ENCODE measurements at regions not wholly inside any gene's neighbourhood (a gene's known extent, or its start where the extent isn't known, plus 50 kb on each side); places are given as distances from the start of the nearest gene placed in this dataset.

DNA sequence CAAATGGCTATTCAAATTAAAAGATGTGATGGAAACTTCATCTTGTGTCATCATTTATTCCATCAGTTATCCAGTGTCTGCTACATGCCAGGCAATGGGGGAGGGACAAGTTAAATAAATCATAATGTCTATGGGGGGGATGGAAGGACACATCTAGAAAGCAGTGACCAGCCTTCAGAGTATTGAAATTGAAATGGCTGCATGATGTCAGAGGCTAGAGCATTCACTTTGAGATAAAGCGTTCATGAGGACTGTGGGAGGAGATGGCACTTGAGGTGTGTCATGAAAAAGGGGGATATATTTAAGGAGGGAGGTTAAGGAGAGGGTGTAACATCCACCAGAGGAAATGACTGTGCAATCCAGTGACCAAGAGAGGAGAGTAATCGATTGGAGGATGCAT is 50.6 kb downstream of the SLIT2 start:
- no peak for FAIRE-seq

DNA sequence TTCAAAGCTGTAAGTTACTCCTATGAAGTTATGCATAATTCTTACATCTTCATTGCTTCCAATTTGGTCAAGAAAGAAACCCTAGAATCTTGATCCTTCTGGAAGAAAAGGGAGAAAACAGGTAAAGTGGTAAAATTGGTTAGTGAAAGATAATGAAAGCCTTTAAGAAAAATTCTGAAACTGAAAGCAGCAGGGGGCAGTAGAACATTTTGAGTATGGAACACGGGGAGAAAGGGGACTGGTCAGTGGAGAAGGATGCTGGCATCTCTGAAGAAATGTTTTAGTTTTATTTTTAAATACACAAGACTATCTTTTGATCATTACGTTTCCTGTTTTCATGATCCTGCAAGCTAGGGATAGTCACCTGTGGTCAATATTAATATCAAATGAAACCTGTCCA is 54.3 kb downstream of the SLIT2 start:
- peak; percentile 4 for FAIRE-seq

DNA sequence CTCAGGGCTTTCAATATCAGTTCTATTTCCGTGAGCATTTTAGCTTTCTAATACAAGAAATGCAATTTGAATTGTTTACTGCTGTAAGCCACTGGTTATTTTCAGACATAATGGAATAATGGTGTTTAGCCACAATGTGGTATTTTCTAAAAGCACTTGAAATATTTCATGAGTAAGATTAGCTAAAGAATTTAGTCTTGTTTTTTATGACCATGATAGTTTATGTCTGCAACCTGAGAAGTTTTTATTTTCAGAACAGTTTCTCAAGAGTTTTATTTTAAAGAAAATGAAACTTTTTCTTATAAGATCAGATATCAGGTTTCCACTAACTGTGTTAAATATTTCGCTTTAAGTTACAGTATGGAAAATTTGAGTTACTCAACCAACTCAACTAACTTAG is 60.2 kb downstream of the SLIT2 start:
- FAIRE-seq, result peak; percentile 89

DNA sequence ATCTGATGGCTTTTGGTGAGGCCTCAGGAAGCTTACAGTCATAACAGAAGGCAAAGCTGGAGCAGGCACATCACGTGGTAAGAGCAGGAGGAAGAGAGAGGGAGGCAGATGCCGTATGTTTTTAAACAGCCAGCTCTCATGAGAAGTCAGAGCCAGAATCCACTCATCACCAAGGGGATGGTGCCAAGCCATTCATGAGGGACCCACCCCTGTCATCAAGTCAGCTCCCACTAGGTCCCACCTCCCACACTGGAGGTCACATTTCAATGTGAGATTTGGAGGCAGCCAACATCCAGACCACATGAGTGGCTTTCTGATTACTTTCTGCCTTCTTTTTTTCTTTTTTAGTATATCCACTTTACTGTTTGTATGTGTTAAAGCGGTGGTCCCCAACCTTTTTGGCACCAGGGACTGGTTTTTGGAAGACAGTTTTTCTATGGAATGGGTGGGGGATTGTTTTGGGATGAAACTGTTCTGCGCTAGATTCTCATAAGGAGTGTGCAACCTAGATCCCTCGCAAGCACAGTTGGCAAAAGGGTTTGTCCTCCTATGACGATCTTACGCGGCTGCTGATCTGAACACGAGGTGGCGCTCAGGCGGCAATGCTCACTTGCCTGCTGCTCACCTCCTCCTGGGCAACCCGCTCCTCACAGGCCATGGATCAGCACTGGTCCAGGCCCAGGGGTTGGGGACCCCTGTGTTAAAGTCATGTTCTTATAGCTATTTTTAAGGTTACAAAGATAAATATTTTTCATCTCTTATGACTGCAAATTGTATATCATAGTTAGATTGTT is 61.7 kb downstream of the SLIT2 start:
- FAIRE-seq, result no peak

DNA sequence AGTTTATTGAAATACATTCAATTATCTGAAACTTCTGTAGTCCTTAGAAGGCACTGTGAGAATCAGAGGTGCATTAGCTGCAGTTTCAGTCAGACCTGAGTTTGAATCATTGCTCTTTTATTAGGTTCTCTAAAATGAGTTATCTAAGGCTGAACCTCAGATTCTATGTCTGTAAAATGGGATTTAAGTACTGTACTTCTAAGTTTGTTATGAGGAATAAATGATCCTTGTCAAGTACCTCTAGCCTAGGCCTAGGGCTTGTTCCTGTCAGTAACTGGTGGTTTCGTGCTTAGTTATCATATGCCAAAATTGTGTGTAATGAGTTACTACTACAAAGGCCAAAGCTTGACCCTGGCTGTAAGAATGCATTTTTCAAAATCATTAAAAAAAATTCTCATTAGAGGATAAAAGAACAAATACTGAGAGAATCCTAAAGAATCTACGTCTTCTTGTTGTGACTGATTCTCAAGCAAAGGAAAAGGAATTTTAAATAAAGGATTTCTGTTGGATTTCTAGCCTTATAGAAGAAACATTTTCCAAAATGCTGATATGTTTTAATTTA is 65.8 kb downstream of the SLIT2 start:
- FAIRE-seq, result no peak

DNA sequence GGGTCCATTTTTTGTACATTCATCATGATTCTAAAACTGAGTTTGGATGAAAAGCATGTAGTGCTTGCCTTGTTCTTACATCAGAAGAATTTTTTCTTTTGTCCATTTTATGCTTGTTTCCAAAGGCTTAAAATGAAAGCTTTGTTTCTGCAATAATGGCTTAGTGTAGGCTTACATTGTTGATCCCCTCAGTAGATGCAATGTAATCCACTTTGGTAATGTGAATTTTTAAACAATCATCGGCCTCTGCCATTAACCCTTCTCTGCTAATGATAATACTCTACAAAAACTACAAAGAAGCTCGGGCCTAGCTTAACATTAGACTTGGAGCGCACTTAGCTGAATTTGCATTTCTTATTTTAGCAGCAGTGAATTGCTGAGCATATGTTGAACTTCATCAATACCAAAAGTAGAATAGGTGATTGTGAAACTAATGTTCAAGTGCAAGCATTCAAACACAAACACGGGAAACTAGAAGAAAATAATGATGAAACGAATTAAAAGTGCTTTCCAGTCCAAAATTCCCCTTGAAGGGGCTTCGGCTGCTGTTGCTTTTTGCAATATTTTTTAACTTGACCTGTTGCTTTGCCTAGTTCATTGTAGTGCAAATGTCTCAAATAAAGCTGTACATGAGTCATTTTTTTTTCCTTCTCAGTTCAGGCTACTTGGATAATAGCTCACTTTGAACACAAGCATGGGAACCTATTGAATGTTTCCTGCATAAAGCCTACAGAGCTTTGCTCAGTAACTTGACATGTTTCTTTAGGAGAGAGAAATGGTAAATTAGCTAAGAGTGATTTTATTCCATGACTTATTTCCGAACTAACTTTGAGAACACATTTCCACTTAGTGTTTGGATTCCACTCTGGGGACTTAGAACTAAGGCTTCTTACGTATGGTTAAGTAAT is 66.5 kb downstream of the SLIT2 start:
- FAIRE-seq, result no peak

DNA sequence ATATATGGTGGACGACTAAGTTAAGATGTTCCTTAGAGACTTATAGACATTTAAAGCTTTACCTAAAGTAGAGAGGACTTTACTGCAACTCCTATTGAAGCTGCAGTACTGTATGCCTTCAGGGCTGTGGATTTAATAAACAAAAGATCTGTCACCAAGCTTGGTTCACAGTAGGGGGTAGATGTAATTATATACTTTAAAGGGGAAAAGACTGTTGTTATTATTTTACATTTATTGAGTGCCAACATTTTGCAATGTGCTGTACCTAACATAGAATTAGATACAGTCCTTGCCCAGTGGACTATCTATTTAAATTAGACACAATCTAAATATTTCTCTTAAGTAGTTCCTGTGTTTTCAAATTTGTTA is 67.2 kb downstream of the SLIT2 start:
- peak; percentile 62 for FAIRE-seq

DNA sequence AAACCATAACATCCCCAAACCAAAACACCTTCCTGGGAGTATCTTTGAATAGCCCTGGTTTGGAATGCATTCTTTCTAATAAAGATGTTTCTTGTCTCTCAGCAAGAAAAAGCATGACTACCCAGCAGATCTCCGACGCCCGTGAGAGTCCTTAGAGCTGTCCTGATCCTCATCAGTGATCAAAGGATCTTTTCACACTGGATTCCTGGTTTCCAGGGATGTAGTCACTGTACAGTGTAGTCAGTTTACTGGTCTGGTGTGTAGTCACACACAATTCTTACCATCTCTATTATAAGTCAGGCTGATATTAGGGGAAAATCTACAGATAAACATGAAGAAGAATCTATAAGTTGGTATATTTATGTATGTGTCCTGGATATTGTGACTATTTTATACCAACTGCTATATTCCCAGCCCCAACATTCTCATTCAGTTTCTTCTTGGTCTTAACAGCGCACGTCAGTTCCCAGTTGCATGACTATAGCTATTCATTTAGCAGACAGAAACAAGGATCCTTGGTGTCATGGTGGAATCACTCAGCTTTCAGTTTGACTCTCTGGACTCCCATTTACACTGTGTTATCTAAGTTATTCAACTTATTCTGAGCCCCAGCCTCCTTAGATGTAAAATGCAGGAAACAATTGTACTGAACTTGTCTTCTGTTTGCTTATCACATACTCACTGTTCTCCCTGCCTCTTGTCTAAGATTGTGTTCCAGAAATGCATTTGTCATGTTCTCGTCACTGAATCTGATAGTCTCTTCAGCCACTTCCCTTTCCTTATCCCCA is 68.3 kb downstream of the SLIT2 start:
- peak; percentile 67 for FAIRE-seq

DNA sequence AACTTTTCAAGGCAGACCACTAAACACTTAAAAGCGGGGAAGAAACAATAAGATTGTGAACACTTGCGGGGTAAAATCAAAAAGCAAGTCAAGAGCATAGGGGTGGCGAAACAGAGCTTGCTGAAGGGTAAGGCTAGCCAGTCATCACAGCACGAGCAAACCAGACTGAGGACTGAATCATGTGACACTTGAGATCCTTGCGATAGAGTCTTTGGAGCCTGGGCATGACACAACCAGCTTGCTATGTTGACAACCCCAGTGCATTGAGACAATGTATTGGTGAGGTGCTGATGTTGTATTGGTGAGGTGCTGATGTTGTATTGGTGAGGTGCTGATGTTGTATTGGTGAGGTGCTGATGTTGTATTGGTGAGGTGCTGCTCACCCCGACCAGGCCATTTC is 72.3 kb downstream of the SLIT2 start:
- FAIRE-seq, result no peak

DNA sequence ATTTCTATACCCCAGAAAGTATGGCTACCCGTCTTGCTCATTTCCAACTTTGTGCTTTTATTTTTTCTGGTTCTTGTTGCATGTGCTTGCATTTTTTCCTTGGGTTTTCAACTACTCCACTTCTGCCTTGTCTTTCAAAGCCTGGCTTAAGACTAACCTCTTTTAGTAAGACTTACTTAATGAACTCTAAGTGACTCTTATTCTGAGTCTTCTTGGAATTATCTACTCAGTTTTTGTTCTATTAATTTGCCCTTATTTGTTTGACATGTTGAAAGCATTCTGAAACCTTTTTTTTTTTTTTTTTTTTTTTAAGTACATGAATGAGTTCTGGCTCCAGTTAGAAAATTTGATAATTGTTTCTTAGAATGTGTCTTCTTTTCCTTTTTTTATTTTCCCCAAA is 74.8 kb downstream of the SLIT2 start:
- FAIRE-seq, result peak; percentile 90

DNA sequence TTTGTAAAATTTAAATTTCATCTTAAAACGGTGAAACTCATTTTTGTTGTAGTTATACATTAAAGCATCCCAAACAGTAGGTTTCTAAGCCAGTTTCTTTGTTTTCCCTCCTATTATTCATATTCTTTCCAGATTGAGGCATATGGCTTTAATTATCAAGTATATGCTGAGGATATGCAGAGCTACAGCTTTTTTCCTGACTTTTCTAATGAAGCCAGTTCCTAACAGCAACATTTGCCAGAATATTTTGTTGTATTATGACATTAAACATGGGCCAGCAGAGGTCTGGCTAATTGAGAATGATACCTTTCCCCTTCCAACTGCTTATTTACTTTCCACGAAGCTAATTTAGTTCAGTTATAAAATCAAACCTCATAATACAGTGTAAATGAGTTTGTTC is 75.3 kb downstream of the SLIT2 start:
- FAIRE-seq, result no peak

DNA sequence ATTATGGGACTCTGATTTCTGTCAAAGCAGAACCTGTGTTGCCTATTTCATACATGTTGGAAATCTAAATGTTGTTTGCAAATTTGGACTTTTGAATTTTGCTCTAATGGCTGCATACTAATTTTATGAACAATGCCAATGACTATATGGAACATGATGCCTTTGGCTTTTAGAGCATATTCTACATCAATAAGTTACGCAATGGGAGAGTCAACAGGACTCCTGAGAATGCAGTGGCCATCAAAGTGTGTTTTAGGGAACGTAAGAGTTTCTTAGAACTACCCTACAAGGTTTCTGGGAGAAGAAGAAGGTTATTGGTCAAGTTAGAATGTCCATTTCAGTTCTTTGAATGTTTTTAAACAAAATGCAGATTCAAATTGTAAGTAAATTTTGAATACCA is 76.1 kb downstream of the SLIT2 start:
- no peak for FAIRE-seq

DNA sequence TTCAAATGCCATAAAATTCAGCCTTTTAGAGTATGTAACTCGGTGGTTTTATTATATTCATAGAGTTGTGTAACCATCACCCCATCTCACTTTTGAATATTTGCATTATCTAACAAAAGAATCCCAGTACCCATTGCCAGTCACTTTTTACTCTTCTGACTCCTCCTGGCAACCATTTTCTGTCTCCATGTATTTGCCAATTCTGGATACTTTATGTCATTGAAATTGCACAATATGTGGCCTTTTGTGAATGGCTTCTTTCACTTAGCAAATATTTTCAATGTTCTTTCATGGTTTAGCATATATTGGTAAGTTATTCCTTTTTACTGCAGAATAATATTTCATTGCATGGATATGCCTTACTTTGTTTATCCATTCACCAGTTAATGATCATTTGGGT is 79.9 kb downstream of the SLIT2 start:
- no peak for FAIRE-seq

DNA sequence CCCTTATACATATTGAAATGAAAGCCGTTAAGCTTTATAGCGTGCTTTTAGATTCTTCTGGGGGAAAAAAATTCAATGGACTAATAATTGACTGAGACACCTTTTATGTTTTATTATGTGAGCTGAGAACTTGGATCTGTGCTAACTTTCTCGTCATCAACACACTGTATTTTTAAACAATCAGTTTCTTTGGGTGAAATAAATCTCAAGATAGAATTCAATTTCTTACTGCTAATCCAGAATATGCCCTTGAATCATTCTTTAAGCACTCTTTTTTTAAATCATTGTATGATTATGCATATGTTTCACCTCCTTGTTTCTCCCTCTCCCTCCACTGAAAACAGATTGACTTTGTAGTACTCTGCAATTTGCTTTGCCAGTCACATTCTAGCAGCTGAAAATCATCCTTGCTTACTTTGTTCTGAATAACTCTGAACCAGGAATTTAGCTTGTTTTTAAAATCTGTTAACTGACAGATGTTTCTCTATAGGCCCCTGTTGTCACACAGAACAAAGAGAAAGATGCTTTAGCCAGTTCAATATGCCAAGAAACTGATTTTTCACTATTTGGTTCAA is 81.5 kb downstream of the SLIT2 start:
- no peak for FAIRE-seq

DNA sequence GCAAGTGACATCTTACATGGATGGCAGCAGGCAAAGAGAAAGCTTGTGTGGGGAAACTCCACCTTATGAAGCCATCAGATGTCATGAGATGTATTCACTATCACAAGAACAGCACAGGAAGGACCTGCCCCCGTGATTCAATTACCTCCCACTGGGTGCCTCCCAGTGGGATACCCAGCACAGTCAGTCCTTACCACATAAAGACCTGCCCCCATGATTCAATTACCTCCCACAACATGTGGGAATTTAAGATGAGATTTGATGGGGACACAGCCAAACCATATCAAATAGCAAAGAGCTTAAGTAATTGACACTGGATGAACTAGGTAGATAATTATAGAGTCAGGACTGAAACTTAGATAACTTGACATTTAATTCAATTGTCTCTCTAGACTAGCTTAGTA is 85.6 kb downstream of the SLIT2 start:
- no peak for FAIRE-seq

DNA sequence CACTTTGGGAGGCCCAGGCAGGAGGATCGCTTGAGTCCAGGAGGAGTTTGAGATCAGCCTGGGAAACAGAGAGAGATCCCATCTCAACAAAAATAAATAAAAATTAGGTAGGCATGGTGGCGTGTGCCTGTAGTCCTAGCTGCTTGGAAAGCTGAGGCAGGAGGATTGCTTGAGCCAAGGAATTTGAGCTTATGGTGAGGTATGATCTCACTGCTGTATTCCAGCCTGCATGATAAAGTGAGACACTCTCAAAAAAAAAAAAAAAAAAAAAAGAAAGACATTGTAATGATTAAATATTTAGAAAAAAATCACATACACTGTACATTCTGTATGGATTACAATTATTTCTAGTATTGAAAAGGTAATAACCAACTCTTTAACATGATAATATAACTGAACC is 87.1 kb downstream of the SLIT2 start:
- FAIRE-seq, result no peak

DNA sequence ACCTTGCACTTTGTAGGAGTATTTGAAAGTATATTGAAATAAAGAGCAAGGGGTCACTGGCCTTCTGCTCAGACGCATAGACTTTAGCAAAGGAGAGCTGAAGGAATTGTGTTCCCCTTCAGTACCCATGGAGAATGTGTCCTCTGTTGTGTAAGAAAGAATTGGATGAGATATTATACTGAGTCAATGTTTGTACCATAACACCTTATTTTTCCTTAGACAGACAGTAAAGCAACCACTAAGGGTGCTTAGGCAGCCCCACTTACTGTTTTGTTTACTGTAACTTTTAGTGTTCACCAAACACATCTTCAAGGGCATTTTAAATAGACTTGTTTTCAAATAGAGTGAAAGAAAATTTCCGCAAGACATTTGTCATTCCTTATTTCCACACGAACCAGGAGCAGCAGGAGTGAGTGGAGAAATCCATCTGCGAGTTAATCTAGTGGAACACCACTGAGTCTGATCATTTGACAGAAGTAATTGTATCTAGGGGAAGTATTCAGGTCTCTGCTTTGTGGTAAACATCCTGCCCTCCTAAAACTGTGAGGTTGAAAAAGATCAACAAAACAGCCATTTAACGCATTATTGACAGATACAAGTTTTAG is 89.5 kb downstream of the SLIT2 start:
- no peak for FAIRE-seq

DNA sequence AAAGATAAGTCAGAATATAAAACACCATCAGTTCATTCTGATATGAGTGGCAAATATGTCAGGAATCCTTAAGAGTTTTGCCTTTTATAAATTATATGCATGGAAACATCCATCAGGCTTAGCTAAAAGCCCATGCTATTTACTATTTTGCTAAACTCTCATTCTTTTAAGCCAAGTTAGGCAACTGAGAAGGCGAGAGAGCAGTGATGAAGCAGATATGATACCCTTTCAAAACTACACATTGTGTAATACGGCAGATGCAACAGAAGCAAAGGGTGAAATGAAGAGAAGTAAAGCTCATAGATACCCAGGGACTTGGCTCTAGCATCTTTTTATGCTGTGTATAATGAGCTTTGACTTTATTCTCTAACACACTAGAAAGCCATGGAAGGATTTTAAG is 95.8 kb downstream of the SLIT2 start:
- FAIRE-seq, result no peak

DNA sequence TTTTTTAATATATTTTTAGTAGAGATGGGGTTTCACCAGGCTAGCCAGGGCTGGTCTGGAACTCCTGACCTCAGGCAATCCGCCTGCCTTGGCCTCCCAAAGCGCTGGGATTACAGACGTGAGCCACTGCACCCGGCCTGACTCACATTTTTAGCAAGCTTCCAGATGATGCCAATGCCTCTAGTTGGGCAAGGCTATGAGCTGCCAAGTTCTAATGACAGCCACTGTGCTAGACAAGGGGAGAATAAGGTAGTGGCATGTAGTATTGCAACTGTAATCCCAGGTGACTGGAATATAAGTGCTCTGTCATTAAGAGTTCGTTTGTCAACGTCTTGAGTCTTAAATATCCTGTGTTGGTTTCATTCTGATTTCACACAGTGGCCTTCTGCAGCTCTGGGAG is 96.7 kb downstream of the SLIT2 start:
- FAIRE-seq, result no peak

DNA sequence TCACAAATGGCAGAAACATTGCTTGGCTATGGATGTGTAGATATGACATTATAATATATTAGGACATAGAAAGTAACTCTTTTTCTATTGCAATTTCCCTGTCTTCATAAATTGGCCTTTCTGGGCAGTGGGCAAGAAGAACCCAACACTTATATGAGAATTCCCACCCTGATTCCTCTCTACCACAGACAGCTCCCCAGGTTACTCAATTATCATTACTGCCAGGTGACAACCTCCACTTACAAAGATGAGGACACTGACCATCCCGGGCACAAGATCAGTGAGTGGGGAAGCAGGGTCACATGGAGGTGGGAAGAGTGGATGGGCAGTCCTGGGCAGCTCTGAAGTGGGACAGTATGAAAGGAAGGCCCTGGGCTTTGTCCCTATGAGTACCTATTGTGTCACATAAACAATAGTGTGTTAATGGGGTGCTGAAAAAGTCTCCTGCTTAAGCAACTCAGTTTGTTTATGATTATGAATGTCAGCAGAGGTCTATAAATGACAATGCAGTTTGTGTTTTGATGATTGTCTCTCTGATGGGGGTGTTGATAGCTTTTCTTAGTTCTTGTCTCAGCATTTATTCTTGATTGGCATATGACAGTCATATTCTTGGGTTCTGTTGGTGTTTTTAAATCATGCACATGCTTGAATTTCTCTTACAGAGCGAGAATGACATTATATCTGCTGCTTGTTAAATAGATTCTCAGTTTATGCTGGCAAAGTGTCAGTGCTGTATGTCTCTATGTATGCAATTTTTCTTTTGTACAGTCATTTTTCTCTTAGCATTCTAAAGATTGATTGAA is 99.9 kb downstream of the SLIT2 start:
- no peak for FAIRE-seq

DNA sequence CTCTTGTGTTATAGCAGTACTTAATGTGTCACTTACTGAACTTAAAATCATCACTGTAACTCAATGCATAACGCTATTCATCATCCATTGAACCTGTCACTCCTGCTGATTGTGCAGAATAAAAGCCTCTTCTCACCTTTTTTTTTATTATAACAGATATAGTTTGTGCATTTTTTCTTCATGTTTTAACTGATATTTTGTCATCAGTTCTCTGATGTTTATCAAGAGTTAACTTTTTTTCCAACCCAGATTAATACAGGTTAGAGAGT is 100.4 kb downstream of the SLIT2 start:
- FAIRE-seq, result no peak

DNA sequence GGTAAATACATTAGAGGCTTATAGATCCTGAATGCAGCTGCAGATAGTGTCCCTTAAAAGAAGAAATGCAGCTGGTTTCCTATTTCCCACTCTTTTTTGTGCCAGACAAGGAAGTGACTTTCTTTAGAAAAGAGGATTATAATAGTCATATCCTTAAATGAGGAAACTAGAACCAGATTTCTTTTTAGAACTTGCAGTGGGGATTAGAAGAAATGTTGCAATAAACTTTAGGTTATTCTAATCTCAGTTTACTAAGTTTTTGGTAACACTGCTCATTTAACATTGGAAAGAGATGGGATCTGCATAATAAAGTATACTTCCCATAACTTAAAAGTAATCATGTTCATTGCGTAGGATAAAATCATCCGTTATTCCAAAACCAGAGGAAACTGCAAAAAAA is 101.9 kb downstream of the SLIT2 start:
- no peak for FAIRE-seq

Measured in endometrium (tissue), 2 donors.